ENCODE measurements at regions not wholly inside any gene's neighbourhood (a gene's known extent, or its start where the extent isn't known, plus 50 kb on each side); places are given as distances from the start of the nearest gene placed in this dataset.

GRCh38 chr13:21938168-21938567 is 267.3 kb downstream of the FGF9 start:
- Histone ChIP-seq H3K4me1 (no peaks in the 10 kb centered on the region), H3K4me3 (no peak overlapping the region), H3K27me3 (no peaks in the 10 kb centered on the region), H3K36me3 (no peaks in the 10 kb centered on the region), H3K9me3 (peaks cover 0 to 4% (median 0%) of the 10 kb centered on the region in 12 donors), H3K27ac (no peak overlapping the region)
- ATAC-seq (no peak), DNase-seq (no peak)
- intact Hi-C loops (cut with DNase I): no loop called here
- WGBS, 4 donors: 49 to 79% (median 74%) methylated on average over 6 of the region's 6 CpGs
- TF ChIP-seq CTCF (IDR thresholded peaks at IDR 0.05): no peak
- no peak for TF ChIP-seq POLR2A (IDR thresholded peaks at IDR 0.05)

GRCh38 chr13:21938636-21939035 is 267.8 kb downstream of the FGF9 start:
- intact Hi-C loops (cut with DNase I): no loop called here
- H3K36me3 ChIP-seq: no peaks in the 10 kb centered on the region
- no peak for DNase-seq
- 80 to 88% (median 82%) methylated on average over 7 of the region's 7 CpGs for WGBS, 4 donors
- no peak for ATAC-seq
- H3K4me3 ChIP-seq: no peak overlapping the region
- H3K9me3 ChIP-seq: peaks cover 0 to 4% (median 0%) of the 10 kb centered on the region in 12 donors
- H3K4me1 ChIP-seq: no peaks in the 10 kb centered on the region
- TF ChIP-seq POLR2A (IDR thresholded peaks at IDR 0.05) (no peak), CTCF (IDR thresholded peaks at IDR 0.05) (no peak)
- H3K27me3 ChIP-seq: no peaks in the 10 kb centered on the region
- no peak overlapping the region for H3K27ac ChIP-seq

GRCh38 chr13:21942061-21942460 is 271.2 kb downstream of the FGF9 start:
- DNase-seq (no peak), ATAC-seq (no peak)
- Histone ChIP-seq H3K36me3 (no peaks in the 10 kb centered on the region), H3K27me3 (no peaks in the 10 kb centered on the region), H3K27ac (no peak overlapping the region), H3K4me3 (no peak overlapping the region), H3K9me3 (peaks cover 0 to 27% (median 13%) of the 10 kb centered on the region in 12 donors), H3K4me1 (no peaks in the 10 kb centered on the region)
- TF ChIP-seq POLR2A (IDR thresholded peaks at IDR 0.05) (no peak), CTCF (IDR thresholded peaks at IDR 0.05) (no peak)
- 85 to 90% (median 88%) methylated on average over 7 of the region's 7 CpGs for WGBS, 4 donors
- intact Hi-C loops (cut with DNase I): no loop called here

- TF ChIP-seq CTCF (IDR thresholded peaks at IDR 0.05): no peak
- TF ChIP-seq POLR2A (IDR thresholded peaks at IDR 0.05): no peak
- intact Hi-C loops (cut with DNase I): no loop called here
- no peak for DNase-seq
- Histone ChIP-seq H3K27ac (no peak overlapping the region), H3K27me3 (no peaks in the 10 kb centered on the region), H3K4me3 (no peak overlapping the region), H3K36me3 (no peaks in the 10 kb centered on the region), H3K9me3 (peaks cover 0 to 27% (median 13%) of the 10 kb centered on the region in 12 donors), H3K4me1 (no peaks in the 10 kb centered on the region)
- no peak for ATAC-seq
Observed at GRCh38 chr13:21944610-21945009, 273.7 kb downstream of the FGF9 start.
